ENCODE measurements at regions not wholly inside any gene's neighbourhood (a gene's known extent, or its start where the extent isn't known, plus 50 kb on each side); places are given as distances from the start of the nearest gene placed in this dataset.

DNA sequence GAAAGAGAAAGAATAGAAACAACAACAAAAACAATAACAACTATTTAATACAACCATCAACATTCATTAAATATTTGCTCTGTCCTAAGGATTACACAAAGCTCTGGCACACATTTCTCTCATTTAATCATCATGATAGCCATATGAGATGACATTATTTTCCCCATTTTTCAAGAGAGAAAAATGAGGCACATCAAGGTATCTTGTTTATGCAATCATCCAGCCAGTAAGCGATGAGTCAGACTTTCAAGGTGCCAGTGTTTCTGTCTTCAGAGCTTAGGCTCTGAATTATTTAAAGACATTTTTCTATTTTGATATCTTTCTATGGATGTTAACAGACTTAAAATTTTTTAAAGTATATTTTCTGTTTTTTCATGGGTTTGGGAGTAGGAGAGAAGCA lies 541.8 kb upstream of the SMIM31 start:
- no peak overlapping the region for H3K4me3 ChIP-seq
- TF ChIP-seq, protein P1, sequence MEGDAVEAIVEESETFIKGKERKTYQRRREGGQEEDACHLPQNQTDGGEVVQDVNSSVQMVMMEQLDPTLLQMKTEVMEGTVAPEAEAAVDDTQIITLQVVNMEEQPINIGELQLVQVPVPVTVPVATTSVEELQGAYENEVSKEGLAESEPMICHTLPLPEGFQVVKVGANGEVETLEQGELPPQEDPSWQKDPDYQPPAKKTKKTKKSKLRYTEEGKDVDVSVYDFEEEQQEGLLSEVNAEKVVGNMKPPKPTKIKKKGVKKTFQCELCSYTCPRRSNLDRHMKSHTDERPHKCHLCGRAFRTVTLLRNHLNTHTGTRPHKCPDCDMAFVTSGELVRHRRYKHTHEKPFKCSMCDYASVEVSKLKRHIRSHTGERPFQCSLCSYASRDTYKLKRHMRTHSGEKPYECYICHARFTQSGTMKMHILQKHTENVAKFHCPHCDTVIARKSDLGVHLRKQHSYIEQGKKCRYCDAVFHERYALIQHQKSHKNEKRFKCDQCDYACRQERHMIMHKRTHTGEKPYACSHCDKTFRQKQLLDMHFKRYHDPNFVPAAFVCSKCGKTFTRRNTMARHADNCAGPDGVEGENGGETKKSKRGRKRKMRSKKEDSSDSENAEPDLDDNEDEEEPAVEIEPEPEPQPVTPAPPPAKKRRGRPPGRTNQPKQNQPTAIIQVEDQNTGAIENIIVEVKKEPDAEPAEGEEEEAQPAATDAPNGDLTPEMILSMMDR (IDR thresholded peaks at IDR 0.05): no peak
- TF ChIP-seq POLR2A (IDR thresholded peaks at IDR 0.05): no peak
- no peak overlapping the region for H3K27ac ChIP-seq
- 83 to 90% methylated on average over 1 of the region's 1 CpG for WGBS, 2 donors
- intact Hi-C loops (cut with DNase I; ENCODE audit: low total_unique reads): no loop called here
- no peaks in the 10 kb centered on the region for H3K4me1 ChIP-seq
- no peak for DNase-seq
- no peaks in the 10 kb centered on the region for H3K36me3 ChIP-seq (ENCODE audit: low read depth, missing control alignments)
- no peaks in the 10 kb centered on the region for H3K27me3 ChIP-seq
- no peaks in the 10 kb centered on the region for H3K9me3 ChIP-seq

DNA sequence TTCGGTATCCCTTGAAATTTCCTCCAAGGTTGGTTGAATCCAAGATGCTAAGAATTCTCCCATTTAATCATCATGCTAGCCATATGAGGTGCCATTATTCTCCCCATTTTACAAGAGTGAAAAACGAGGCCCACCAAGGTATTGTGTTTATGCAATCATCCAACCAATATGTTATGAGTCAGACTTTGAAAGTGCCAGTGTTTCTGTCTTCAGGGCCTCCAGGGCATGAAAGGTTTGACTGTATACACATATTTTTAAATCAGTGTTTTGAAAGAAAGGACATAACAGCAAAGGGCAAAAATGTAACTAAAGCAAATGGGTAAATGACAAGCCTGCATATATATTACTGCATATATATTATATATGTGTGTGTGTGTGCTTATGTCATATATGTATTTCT lies 541.2 kb upstream of the SMIM31 start:
- intact Hi-C loops (cut with DNase I; ENCODE audit: low total_unique reads): no loop called here
- no peak for TF ChIP-seq POLR2A (IDR thresholded peaks at IDR 0.05)
- TF ChIP-seq, protein P1 (IDR thresholded peaks at IDR 0.05): no peak
- Histone ChIP-seq H3K9me3 (no peaks in the 10 kb centered on the region), H3K36me3 (ENCODE audit: low read depth, missing control alignments) (no peaks in the 10 kb centered on the region), H3K27ac (no peak overlapping the region), H3K4me3 (no peak overlapping the region), H3K27me3 (no peaks in the 10 kb centered on the region), H3K4me1 (no peaks in the 10 kb centered on the region)
- DNase-seq: no peak
- 59 to 80% methylated on average over 2 of the region's 2 CpGs for WGBS, 2 donors

DNA sequence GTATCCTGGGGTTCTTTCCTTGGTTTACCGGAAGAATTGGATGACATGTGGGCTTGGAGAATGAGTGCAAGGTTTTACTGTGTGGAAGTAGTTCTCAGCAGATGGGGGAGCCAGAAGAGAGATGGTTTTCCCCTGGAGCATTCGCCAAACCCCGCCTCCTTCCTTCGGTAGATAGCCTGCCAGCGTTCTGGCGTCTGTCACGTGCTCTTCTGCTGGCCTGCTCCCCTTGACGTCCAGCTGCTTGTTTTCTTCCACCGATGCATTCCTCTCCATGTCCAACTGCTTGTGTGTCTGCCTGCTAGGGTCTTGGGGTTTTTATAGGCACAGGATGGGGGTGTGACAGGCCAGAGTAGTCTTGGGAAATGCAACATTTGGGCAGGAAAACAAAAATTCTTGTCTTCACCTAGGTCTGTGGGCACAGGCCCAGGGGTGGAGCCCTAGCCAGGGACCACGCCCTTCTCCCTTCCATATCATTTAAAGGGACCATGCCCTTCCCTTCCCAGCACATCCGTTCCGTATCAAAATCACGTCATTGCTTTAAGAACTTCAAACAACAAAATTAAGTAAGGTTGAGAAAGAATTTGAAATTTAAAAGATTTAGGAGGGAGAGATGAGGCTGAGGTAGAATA lies 538.7 kb upstream of the SMIM31 start:
- Histone ChIP-seq H3K27ac (no peak overlapping the region), H3K4me1 (no peaks in the 10 kb centered on the region), H3K4me3 (peak overlapping the region; percentile 10 to 18), H3K36me3 (ENCODE audit: low read depth, missing control alignments) (no peaks in the 10 kb centered on the region), H3K9me3 (no peaks in the 10 kb centered on the region), H3K27me3 (no peaks in the 10 kb centered on the region)
- no peak for TF ChIP-seq POLR2A (IDR thresholded peaks at IDR 0.05)
- TF ChIP-seq, protein P1 (IDR thresholded peaks at IDR 0.05): no peak
- DNase-seq: peak; percentile 27
- intact Hi-C loops (cut with DNase I; ENCODE audit: low total_unique reads): no loop called here
- 57 to 72% methylated on average over 13 of the region's 13 CpGs for WGBS, 2 donors

DNA sequence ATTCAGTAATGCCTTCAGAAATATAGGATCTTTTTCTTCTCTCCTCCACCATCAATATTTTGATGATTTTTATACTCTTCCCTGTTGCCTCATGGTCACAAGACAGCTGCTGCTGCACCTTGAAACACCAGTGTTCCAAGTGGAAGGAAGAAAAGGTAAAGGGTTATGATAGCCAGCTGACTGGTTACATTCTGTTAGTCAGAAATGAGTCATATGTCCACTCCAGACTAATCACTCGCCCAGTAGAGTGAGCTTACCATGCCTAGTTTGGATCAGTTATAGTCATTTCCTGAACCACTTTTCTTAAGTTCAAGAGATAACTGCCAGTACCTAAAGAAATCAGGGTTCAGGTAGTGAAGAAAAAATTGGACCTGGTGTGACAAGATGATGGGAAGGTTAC lies 532.3 kb upstream of the SMIM31 start:
- no peak for TF ChIP-seq POLR2A (IDR thresholded peaks at IDR 0.05)
- intact Hi-C loops (cut with DNase I; ENCODE audit: low total_unique reads): no loop called here

DNA sequence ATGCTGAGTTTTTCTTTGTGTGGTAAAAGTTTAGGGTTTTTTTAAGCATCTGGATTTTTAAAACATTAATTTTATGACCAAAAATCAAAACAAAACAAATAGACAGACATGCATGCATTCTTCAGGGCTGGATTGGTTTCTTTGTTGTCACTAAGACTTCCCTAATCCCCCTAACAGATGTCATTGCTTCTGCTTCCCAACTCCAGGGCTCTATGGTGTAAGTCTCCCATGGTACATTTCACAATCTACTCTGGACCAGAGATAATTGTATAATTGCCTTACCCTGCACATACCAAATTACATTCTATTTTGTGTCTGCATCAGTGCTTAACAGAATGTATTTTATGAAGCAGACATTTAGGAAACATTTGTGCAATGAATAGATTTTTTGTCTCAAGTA lies 529.1 kb upstream of the SMIM31 start:
- DNase-seq: no peak
- H3K4me3 ChIP-seq: no peak overlapping the region
- H3K27me3 ChIP-seq: no peaks in the 10 kb centered on the region
- TF ChIP-seq POLR2A (IDR thresholded peaks at IDR 0.05): no peak
- TF ChIP-seq, protein P1 (IDR thresholded peaks at IDR 0.05): no peak
- intact Hi-C loops (cut with DNase I; ENCODE audit: low total_unique reads): no loop called here
- no peaks in the 10 kb centered on the region for H3K36me3 ChIP-seq (ENCODE audit: low read depth, missing control alignments)
- no peaks in the 10 kb centered on the region for H3K9me3 ChIP-seq
- no peaks in the 10 kb centered on the region for H3K4me1 ChIP-seq
- H3K27ac ChIP-seq: no peak overlapping the region

More for the DNA sequence above, 532.3 kb upstream of the SMIM31 start:
- Histone ChIP-seq H3K4me1 (no peaks in the 10 kb centered on the region), H3K27me3 (no peaks in the 10 kb centered on the region), H3K36me3 (ENCODE audit: low read depth, missing control alignments) (no peaks in the 10 kb centered on the region), H3K4me3 (no peak overlapping the region), H3K9me3 (no peaks in the 10 kb centered on the region), H3K27ac (no peak overlapping the region)
- DNase-seq: no peak
- WGBS, 2 donors: 92 to 94% methylated on average over 1 of the region's 1 CpG
